Panc1 (cell line): ENCODE measurements at regions not wholly inside any gene's neighbourhood (a gene's known extent, or its start where the extent isn't known, plus 50 kb on each side); places are given as distances from the start of the nearest gene placed in this dataset.

ENCODE experiments used
- ATAC-seq: fragments of 200-7000 bp; cut with Tn5 transposase; 2 replicates; pipeline ENCODE4 v1.9.1; 2020; ENCODE audit warnings: mild to moderate bottlenecking, moderate library complexity
- BruUV-seq: library from RNA; stranded (reverse); fragments of 400-500 nt; replicated peaks from 2 replicates; lab custom pipeline; 2021; lab: Mats Ljungman, UMichigan
- CTCF ChIA-PET: fragments of 300-600 bp; sonication (Branson Sonifier 250); formaldehyde crosslinking; loops from one replicate; lab custom pipeline; 2022; ENCODE audit warnings: antibody characterized with exemption; lab: Charles Lee
- POLR2A ChIA-PET: fragments of 300-600 bp; sonication (Branson Sonifier 250); formaldehyde crosslinking; loops from one replicate; lab custom pipeline; 2022; ENCODE audit warnings: antibody characterized with exemption; lab: Charles Lee
- DNase-seq: peaks from one replicate; pipeline ENCODE4 v3.0.0-alpha.2; 2010; ENCODE audit warnings: low read depth, low spot score
- H3K27ac ChIP-seq: 2 replicates; pipeline ENCODE4 v1.5.1; 2011; ENCODE audit warnings: mild to moderate bottlenecking, low read length, inconsistent platforms
- H3K27me3 ChIP-seq: fragments of 200-500 bp; sonication (Bioruptor generic); 2 replicates; pipeline ENCODE4 v1.6.0; 2014; ENCODE audit warnings: low read length, inconsistent platforms; ENCODE audit not compliant: control insufficient read depth, insufficient read depth
- H3K36me3 ChIP-seq: fragments of 200-500 bp; sonication (Bioruptor generic); 2 replicates; pipeline ENCODE4 v1.5.1; 2014; ENCODE audit warnings: inconsistent platforms, mild to moderate bottlenecking, low read length, moderate library complexity; ENCODE audit not compliant: control insufficient read depth, insufficient read depth
- H3K4me1 ChIP-seq: 2 replicates; pipeline ENCODE4 v1.5.1; 2011; ENCODE audit warnings: inconsistent platforms, mild to moderate bottlenecking, low read length, moderate library complexity; ENCODE audit not compliant: control insufficient read depth, insufficient read depth
- H3K4me3 ChIP-seq, 2 experiments: 2 replicates each; pipeline ENCODE4 v1.5.1; 2011 to 2012; ENCODE audit warnings: low read depth in 2 of 2, low read length in 2 of 2, mild to moderate bottlenecking in 2 of 2, inconsistent platforms in 1 of 2, moderate library complexity in 1 of 2
- H3K9me3 ChIP-seq: fragments of 200-500 bp; sonication (Bioruptor generic); 2 replicates; pipeline ENCODE4 v1.5.1; 2014; ENCODE audit warnings: low read depth, mild to moderate bottlenecking, inconsistent platforms, low read length, moderate library complexity; ENCODE audit not compliant: control insufficient read depth, insufficient read depth
- POLR2AphosphoS5 ChIP-seq: IDR thresholded peaks from 2 replicates; pipeline ENCODE4 v1.6.1; 2012; ENCODE audit warnings: mild to moderate bottlenecking, low read depth, low read length, moderate library complexity
- SIN3A ChIP-seq: IDR thresholded peaks from 2 replicates; pipeline ENCODE4 v1.6.1; 2012; ENCODE audit warnings: low read depth, mild to moderate bottlenecking, low read length, moderate library complexity, borderline replicate concordance; ENCODE audit not compliant: insufficient read depth
- TCF7L2 ChIP-seq: IDR thresholded peaks from 2 replicates; pipeline ENCODE4 v1.6.1; 2011; ENCODE audit warnings: mild to moderate bottlenecking, low read depth, low read length, inconsistent platforms
- in situ Hi-C: cut with HindIII; loops from 2 replicates; pipeline ENCODE4 v1.10.0; 2016; ENCODE audit warnings: low sequenced_read_pairs, low pct_unique_long_range_greater_than_20kb
- intact Hi-C: fragments of 100-400 bp; cut with micrococcal nuclease; formaldehyde crosslinking; loops from one replicate; pipeline ENCODE4 v1.10.0; 2022; ENCODE audit not compliant: unreplicated experiment
- TF ChIP-seq, protein P1 (sequence below), 2 experiments: IDR thresholded peaks; 2 replicates each; pipeline ENCODE4 v1.6.1; 2011 to 2012; ENCODE audit warnings: low read depth in 2 of 2, control low read depth in 1 of 2, low read length in 1 of 2, mild to moderate bottlenecking in 1 of 2, moderate library complexity in 1 of 2; ENCODE audit not compliant: insufficient read depth in 1 of 2
- TF ChIP-seq, protein P2 (sequence below): fragments of 450-650 bp; IDR thresholded peaks from 2 replicates; pipeline ENCODE4 v1.5.1; 2017; ENCODE audit warnings: mild to moderate bottlenecking

DNA sequence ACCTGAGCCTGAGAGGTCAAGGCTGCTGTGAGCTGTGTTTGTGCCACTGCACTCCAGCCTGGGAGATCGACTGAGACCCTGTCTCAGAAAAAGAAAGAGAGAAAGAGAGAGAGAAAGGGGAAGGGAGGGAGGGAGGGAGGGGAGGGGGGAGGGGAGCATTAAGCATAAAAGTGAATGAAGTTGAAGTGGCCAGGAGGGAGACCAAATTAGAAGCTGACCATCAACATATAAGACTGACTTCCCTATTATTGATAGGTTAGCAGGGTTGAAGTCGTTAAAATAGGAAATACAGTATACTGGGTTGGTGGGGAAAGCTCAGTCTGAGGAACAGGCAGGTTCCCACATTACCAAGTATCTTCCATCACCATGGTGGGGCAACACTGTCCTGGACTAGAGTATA, 117.1 kb upstream of the MKLN1 start:
- TF ChIP-seq, protein P1, sequence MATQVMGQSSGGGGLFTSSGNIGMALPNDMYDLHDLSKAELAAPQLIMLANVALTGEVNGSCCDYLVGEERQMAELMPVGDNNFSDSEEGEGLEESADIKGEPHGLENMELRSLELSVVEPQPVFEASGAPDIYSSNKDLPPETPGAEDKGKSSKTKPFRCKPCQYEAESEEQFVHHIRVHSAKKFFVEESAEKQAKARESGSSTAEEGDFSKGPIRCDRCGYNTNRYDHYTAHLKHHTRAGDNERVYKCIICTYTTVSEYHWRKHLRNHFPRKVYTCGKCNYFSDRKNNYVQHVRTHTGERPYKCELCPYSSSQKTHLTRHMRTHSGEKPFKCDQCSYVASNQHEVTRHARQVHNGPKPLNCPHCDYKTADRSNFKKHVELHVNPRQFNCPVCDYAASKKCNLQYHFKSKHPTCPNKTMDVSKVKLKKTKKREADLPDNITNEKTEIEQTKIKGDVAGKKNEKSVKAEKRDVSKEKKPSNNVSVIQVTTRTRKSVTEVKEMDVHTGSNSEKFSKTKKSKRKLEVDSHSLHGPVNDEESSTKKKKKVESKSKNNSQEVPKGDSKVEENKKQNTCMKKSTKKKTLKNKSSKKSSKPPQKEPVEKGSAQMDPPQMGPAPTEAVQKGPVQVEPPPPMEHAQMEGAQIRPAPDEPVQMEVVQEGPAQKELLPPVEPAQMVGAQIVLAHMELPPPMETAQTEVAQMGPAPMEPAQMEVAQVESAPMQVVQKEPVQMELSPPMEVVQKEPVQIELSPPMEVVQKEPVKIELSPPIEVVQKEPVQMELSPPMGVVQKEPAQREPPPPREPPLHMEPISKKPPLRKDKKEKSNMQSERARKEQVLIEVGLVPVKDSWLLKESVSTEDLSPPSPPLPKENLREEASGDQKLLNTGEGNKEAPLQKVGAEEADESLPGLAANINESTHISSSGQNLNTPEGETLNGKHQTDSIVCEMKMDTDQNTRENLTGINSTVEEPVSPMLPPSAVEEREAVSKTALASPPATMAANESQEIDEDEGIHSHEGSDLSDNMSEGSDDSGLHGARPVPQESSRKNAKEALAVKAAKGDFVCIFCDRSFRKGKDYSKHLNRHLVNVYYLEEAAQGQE (IDR thresholded peaks at IDR 0.05; ENCODE audit: insufficient read depth in 1 of 2, low read depth in 2 of 2, low read length in 1 of 2): no peak
- no peak for TF ChIP-seq TCF7L2
- no peak for TF ChIP-seq SIN3A
- TF ChIP-seq, protein P2, sequence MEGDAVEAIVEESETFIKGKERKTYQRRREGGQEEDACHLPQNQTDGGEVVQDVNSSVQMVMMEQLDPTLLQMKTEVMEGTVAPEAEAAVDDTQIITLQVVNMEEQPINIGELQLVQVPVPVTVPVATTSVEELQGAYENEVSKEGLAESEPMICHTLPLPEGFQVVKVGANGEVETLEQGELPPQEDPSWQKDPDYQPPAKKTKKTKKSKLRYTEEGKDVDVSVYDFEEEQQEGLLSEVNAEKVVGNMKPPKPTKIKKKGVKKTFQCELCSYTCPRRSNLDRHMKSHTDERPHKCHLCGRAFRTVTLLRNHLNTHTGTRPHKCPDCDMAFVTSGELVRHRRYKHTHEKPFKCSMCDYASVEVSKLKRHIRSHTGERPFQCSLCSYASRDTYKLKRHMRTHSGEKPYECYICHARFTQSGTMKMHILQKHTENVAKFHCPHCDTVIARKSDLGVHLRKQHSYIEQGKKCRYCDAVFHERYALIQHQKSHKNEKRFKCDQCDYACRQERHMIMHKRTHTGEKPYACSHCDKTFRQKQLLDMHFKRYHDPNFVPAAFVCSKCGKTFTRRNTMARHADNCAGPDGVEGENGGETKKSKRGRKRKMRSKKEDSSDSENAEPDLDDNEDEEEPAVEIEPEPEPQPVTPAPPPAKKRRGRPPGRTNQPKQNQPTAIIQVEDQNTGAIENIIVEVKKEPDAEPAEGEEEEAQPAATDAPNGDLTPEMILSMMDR: no peak
- TF ChIP-seq POLR2AphosphoS5: no peak
- H3K9me3 ChIP-seq: no peaks in the 10 kb centered on the region
- H3K27ac ChIP-seq: no peak overlapping the region
- H3K4me3 ChIP-seq: no peak overlapping the region
- H3K36me3 ChIP-seq: no peaks in the 10 kb centered on the region
- H3K4me1 ChIP-seq: no peaks in the 10 kb centered on the region
- in situ Hi-C loops: no loop called here
- no peaks in the 10 kb centered on the region for H3K27me3 ChIP-seq
- no TSS peak for BruUV-seq
- POLR2A ChIA-PET: no interaction called here
- intact Hi-C loops: no loop called here
- CTCF ChIA-PET: no interaction called here
- DNase-seq (no peak), ATAC-seq (no peak)

DNA sequence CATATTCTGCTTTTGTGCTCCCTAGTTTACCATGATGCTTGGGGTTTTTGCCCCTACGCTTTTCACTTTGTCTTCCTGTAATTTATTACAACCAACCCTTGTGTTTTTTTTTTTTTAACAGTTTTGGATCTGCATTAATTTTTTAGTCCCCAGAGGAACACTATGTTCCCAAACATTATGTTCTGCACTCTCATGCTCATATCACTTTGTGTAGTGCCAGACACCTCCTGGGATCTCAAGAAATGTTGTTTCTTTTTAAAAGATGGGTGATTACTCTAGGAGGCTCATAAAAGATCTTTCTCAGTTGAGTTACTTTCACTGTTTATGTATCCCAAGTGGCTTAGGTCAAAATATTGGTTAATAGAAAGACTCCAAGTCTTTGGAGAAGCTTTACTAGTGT, 116.2 kb upstream of the MKLN1 start:
- no peaks in the 10 kb centered on the region for H3K36me3 ChIP-seq
- no peak for TF ChIP-seq POLR2AphosphoS5
- no peak for TF ChIP-seq SIN3A
- TF ChIP-seq TCF7L2: no peak
- TF ChIP-seq, protein P2: no peak
- TF ChIP-seq, protein P1 (IDR thresholded peaks at IDR 0.05; ENCODE audit: insufficient read depth in 1 of 2, low read depth in 2 of 2, low read length in 1 of 2): no peak
- no peaks in the 10 kb centered on the region for H3K27me3 ChIP-seq
- no peaks in the 10 kb centered on the region for H3K4me1 ChIP-seq
- POLR2A ChIA-PET: no interaction called here
- DNase-seq (no peak), ATAC-seq (no peak)
- no TSS peak for BruUV-seq
- H3K9me3 ChIP-seq: no peaks in the 10 kb centered on the region
- CTCF ChIA-PET: no interaction called here
- no peak overlapping the region for H3K27ac ChIP-seq
- in situ Hi-C loops: no loop called here
- H3K4me3 ChIP-seq: no peak overlapping the region
- intact Hi-C loops: no loop called here
